Sigmoid colon (tissue), 4 donors: ENCODE measurements at regions not wholly inside any gene's neighbourhood (a gene's known extent, or its start where the extent isn't known, plus 50 kb on each side); places are given as distances from the start of the nearest gene placed in this dataset.

ENCODE experiments used
- CTCF ChIP-seq, 4 experiments: fragments of 450-650 bp in 3 of 4; fragments of 200-600 bp in 1 of 4; IDR thresholded peaks; one replicate each; pipeline ENCODE4 v1.5.1; 2016 to 2019; ENCODE audit warnings: antibody characterized with exemption in 4 of 4, mild to moderate bottlenecking in 3 of 4, moderate library complexity in 2 of 4
- EP300 ChIP-seq, 4 donors: sonication (generic); formaldehyde crosslinking; IDR thresholded peaks; one replicate each; pipeline ENCODE4 v1.6.1; 2017; ENCODE audit warnings: antibody characterized with exemption in 4 of 4

DNA sequence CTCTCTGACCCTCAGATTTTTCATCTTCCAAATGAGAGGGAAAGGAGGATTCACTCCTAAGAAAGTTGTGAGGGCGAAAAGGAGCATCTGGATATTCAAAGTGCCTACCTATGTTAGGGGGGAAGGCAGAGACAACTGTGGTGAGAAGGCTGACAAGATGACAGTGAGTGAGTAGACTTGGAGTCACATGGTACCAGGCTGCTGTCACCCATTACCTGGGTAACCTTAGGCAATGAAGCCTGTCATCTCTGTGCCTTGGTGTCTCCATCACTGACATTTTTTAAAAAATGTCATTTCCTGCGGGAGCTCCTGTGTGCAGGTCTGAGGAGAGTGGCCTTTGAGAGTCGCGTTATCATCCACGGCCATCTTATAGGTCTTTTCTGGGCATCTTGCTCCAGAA is 124.0 kb downstream of the MAF start:
- TF ChIP-seq EP300 (IDR thresholded peaks at IDR 0.05), result no peak
- no peak for TF ChIP-seq CTCF (IDR thresholded peaks at IDR 0.05)
